ENCODE measurements at regions not wholly inside any gene's neighbourhood (a gene's known extent, or its start where the extent isn't known, plus 50 kb on each side); places are given as distances from the start of the nearest gene placed in this dataset.
"Not testable (repeated sequence)": the region's sequence is repeated elsewhere in the genome, so short reads cannot be mapped to it uniquely, and the experiment has no call there.

DNA sequence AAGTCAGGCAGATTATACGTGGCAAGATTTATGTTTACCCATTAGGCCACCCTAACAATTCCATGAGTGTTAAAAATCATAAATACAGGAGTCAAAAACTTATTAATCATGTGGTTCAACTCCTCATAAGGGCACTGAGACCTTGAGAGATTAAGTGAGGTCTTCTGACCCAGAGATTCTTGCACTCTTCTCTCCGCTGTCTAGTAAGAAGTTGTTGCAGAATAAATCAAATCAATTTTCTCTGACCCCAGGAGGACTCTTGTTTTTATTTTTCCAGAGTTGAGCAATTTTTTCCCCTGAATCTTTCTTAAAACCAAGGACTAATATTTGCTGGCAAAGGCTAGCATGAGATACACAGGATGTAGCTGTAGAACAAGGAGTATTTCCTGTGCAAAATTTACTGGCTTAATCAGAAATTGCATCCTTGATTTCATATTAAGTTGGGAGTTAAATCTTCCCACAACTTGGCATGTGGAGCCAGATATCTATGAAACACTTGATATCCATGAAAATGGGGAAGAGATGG lies 90.9 kb upstream of the PTHLH start:
- no peak for DNase-seq

- DNase-seq, result no peak
Measured at GRCh38 chr12:28065374-28065773, 92.8 kb upstream of the PTHLH start.

DNA sequence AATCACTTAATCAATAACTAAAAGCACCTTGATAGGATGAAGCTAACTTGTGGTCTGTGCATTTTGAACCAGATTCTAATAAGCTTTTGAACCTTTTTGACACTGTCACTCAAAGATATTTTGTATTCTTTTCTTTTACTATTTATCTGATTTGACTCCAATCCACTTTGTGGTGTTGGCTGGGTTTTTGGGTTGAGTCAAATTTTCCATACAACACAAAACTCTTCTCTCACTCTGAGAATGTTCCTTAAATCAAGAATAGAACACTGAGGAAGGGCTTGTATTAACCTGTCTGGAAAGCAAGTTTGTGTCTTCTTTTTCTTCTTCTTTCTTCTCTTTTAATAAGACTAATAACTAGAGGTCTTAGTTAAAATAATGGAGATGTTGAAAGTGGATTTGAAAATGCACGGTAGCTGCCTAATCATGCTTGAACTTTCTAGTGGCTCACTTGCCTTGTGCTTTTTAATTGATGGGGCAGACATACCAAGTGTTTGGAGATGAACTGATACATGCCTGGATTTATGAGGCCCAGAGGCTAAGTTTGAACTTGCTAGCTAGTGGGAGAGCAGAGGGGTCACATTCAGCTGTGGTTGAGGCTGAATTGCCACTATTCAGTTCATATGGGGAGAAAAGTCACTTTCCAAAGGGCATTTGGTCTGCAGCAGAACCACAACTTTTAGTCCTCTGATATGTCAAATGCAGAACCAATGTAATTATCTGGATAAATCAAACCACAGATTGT lies 93.5 kb upstream of the PTHLH start:
- no peak for DNase-seq

DNA sequence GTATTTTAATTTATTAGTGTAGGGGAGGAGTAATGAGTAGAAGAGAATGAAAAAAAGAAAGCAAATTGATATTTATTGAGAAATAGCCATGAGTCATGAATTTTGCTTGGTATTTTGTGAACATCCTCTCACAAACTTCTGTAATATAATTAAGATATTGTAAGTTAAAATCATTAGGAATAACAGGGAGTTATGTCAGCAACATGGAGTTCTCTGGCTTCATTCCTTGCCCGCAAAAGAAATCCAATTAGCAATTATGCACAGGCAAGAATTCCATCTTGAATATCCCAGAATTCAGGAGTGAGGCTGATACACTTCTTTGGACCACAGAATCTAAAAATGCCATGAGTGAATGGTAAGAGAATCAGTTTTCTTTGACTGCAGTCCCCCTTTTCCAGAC lies 94.3 kb upstream of the PTHLH start:
- no peak for DNase-seq

DNA sequence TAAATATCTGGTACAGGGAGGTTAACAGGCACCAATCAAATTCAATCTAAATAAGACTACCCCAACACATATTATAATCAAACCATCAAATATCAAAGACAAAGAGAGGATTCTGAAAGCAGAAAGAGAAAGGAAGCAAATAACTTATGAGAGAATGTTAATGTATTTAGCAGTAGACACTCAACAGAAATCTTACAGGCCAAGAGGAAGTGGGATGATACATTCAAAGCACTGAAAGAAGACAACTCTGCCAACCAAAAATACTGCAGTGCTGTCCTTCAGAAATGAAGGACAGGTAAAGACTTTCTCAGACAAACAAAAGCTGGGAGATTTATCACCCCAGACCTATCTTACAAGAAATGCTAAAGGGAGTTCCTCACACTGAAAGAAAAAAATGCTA lies 95.9 kb upstream of the PTHLH start:
- DNase-seq, result no peak

DNA sequence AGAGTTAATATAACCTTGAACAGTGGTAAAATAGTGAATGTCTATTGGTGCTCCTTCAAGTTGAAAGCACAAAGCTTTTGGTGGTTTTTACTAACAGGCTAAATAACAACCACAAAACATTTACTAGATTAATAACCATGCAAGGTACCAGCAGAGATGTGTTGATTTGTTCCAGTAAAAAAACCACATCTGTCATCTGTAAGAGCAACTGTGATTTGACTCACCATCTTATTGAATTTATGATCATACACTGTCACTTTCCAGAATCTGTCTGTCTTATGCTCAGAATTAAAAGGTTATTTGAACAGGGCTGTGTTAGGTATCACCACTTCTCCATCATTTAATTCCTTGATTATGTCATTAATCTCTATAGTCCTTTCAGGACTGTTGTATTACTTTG lies 107.0 kb upstream of the PTHLH start:
- DNase-seq, result no peak

DNA sequence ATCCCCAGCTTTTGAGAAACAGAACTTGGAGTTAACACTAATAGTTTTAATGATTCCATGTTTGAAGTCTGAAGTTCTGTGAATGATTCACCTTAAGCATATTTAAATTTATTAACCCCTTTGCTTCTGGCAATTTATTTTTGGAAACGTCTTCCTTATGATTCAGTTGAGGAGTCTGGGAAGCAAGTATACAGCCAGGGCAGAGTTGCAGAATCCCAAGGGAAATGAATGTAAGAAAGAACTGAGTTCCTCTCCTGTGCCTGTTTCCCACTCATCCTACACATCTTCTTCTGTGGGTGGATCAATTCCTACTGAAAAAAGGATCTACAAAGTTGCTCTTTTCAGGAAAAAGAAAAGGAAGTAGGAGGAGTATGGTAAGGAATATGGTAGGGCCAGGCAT lies 108.2 kb upstream of the CCDC91 start:
- DNase-seq, result peak; percentile 75

DNA sequence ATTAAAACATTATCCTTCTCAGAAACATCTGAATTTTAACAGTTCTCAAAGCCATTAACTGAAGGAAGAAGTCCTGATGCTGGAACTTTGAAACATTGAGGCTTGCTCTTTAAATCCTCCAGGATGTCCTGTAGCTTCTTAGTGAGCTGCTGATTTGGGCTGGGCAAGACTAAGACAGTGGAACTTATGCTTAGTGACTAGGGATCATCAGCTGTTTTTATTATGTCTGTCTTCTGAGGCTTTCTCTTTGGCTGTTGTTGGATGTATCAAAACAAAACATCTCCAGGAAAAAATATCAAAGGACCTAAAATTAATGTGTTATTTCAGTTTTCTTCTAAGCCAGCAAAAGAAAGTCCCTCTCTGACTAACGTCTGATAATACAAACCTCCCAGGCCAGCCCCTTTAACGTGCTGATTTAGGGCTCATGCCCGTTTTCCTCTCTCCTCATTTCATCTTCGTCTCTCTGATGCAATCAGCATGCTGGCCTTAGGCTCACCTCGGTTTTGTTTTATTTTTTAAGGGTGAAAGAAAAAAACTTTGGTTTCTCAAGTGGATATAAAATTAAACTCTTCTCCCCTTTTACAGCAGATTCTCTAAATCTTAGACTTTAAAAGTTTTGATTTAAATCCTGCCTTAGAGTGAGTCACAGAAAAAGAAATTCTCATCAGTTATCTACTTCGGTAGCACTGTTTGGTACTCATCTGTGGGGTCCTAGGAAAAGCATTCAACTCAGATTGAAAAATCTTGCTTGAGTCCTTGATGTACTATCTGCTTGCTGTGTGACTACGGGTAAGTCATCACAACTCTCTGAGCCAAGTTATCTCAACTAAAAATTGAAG lies 106.2 kb upstream of the CCDC91 start:
- DNase-seq, result no peak

GRCh38 chr12:28086521-28087155 lies 103.6 kb upstream of the CCDC91 start:
- peak; percentile 79 for DNase-seq

DNA sequence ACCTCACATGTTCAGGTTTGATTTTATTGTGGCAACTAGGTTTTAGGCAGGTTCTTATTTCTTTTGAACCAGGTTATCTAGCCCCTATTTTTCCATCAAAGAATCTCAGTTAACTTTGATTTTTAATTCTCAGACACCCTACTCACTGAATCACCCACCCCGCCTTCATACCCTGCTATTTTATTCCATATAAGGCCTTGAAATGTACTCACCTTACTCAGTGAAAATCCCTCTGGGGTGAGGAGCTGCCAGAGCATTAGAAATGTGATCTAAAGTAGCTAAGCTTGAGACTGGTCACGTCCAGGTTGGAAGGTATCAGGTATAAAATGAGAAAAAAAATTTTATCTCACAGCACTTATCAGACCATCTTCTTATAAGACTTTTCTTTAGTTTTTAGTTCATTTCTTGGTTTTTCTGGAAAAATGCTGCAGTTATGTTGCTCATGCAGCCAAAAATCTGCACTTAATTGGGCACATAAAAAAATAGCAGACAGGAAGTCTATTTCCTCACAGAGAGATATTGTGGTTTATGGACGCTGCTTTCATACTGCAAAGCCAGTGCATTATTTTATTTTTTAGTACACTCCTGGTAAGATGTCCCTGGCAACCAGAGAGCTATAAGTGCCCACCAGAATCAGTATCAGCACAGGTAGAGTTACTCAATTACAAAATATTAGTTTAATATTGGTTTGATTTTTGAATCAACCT lies 101.5 kb upstream of the CCDC91 start:
- peak; percentile 55 for DNase-seq

DNA sequence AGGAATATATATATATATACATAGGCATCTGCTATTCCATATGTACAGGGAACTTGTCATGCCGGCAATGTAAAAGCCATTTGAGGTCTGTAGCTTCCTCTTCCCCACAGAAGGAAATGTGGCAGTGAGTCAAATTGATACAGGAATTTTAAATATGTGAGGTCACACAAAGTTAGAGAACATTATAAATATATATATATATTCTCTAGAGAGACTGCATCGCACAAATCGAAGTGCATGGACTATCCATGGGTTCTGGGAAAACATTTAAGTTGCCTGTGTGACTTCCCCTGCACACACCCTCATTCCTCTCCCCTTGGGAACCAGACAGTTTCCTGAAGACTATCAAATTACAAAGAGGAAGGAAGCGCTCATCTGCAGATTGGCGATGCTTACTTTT lies 100.9 kb upstream of the CCDC91 start:
- peak; percentile 83 for DNase-seq

GRCh38 chr12:28090835-28091234 lies 99.4 kb upstream of the CCDC91 start:
- no peak for DNase-seq

DNA sequence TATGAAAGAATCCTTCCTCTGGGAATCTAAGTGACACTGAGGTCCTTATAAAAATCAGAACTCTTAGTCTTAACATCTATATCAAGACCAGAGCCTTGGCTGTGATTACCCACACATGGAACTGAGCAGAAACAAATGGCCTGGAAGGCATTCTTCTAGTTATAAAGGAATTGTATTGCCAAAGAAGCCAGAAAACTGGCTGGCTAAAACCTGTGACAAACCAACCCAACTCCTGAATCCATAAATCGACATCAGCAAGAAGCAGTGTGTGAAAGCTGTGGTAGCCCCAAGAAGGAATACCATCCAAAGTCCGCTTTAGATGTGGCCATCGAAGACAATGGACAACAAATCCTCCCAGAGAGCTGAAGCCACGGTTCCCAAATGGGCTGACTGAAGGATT lies 97.9 kb upstream of the CCDC91 start:
- no peak for DNase-seq

DNA sequence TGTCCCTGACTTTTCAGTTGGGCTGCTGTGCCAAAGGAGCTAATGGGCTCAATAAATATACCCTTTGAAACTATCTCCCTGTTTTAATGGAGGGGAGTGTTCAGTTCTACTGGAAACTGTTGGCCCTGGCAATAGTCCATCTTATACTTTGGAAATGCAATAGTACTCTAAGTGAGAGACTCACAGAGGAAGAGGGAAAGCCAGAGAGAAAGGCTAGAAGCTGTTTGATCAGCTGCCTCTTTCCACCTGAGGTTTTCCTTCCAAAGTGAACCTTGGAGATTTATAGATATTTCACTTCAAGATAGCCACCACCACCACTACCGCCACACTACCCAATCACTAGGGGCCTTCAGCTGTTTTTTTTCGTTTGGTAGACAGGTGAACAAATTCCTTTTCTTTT lies 93.6 kb upstream of the CCDC91 start:
- no peak for DNase-seq

- DNase-seq, result no peak
Measured at GRCh38 chr12:28097221-28097620, 93.0 kb upstream of the CCDC91 start.

GRCh38 chr12:28099245-28099644 lies 91.0 kb upstream of the CCDC91 start:
- DNase-seq, result not testable (repeated sequence)

- DNase-seq, result no peak
Measured at GRCh38 chr12:28099871-28100270, 90.4 kb upstream of the CCDC91 start.

DNA sequence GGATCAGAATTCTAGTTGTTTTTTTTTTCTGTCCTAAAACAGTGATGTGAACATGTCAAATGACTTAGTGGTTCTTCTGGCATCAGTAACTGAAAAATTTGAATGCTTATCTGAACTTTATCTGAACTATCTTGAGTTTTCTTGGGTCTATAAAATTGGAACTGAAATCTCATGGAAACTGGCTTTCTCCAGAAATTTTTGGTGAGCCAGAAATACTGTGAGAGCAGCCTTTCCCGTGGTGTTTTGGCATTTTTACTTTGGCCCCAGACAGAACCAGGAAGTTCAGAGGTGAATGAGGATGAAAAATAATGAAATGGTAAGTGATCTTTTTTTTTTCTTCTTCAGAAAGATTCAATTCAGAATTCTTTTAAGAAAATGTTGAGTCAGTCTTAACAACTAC lies 89.5 kb upstream of the CCDC91 start:
- no peak for DNase-seq

DNA sequence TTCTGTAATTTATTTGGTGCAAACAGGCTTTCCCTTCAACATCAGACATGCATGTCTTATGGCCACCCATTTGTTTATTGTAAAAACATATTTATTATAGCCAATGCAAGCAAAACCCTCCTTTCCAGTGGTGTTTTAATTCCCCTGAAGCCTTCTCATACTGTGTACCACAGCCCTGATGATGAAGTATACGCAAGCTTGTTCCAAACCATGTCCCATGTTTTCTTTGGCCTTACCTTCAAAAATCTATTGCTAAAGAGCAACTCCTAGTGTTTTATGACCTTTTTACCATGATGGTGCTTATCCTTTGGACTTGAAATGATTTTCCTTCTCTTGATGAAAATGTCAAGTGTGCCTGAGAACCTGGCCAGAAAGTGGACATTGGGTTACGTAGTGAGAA lies 85.9 kb upstream of the CCDC91 start:
- no peak for DNase-seq

- no peak for DNase-seq
Measured at GRCh38 chr12:28104903-28105864, 85.1 kb upstream of the CCDC91 start.

- peak; percentile 34 for DNase-seq
Measured at GRCh38 chr12:28107679-28108078, 82.6 kb upstream of the CCDC91 start.

DNA sequence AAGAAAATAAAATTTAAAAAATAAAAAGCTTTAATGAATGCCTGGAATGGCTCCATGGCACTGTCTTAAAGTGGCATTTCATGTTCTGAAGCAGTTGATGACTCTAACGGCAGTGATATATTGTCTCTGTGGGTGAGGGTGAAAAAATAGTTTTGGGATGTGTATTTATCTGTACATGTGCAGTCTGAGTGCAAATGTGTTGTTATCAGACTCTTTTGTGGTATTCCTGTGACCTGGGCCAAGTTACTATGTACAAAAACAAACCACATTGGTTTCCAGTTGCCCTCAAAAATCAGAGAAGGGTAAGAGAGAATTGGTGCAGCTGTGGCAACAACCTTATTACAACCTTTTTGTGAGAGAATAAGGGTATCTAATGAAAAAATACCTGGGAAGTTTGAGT lies 81.7 kb upstream of the CCDC91 start:
- peak; percentile 31 for DNase-seq
